ENCODE measurements at regions not wholly inside any gene's neighbourhood (a gene's known extent, or its start where the extent isn't known, plus 50 kb on each side); places are given as distances from the start of the nearest gene placed in this dataset.
"Not testable (repeated sequence)": the region's sequence is repeated elsewhere in the genome, so short reads cannot be mapped to it uniquely, and the experiment has no call there.

DNA sequence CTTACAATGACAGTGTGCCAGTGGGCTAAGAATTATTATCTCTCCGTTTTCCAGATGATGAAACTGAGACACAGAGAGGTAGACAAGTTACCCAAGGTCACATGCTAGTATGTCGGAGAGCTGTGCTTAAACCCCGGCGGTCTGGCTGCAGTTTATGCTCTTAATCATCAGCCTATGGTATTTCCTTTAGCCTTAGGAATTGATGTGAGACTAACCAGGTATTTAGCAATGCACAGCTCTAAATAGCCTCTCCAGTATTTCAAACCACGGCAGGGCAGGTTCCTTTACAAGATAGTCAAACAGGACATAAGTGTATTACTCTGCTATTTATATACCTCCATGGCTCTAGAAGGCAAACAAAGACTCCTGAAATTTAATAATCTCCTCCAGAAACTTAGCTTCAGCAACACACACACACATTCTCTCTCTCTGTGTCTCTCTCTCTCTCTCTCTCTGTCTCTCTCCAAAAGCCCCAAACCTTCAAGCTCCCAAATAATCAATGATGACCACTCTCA is 142.0 kb upstream of the ZNF217 start:
- no peak for DNase-seq
- TF ChIP-seq, protein P1, sequence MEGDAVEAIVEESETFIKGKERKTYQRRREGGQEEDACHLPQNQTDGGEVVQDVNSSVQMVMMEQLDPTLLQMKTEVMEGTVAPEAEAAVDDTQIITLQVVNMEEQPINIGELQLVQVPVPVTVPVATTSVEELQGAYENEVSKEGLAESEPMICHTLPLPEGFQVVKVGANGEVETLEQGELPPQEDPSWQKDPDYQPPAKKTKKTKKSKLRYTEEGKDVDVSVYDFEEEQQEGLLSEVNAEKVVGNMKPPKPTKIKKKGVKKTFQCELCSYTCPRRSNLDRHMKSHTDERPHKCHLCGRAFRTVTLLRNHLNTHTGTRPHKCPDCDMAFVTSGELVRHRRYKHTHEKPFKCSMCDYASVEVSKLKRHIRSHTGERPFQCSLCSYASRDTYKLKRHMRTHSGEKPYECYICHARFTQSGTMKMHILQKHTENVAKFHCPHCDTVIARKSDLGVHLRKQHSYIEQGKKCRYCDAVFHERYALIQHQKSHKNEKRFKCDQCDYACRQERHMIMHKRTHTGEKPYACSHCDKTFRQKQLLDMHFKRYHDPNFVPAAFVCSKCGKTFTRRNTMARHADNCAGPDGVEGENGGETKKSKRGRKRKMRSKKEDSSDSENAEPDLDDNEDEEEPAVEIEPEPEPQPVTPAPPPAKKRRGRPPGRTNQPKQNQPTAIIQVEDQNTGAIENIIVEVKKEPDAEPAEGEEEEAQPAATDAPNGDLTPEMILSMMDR (IDR thresholded peaks at IDR 0.05) = no peak
- TF ChIP-seq POLR2A (IDR thresholded peaks at IDR 0.05) = no peak
- WGBS, 4 donors = 26 to 42% (median 35%) methylated on average over 5 of the region's 5 CpGs
- no peak overlapping the region for H3K27ac ChIP-seq
- peaks cover 0 to 16% of the 10 kb centered on the region in 2 donors for H3K4me1 ChIP-seq (replicated peaks in 1 of 2)
- H3K27me3 ChIP-seq = no peaks in the 10 kb centered on the region
- no peak overlapping the region for H3K4me3 ChIP-seq
- intact Hi-C loops (cut with DNase I) = no loop called here
- no peaks in the 10 kb centered on the region for H3K36me3 ChIP-seq (replicated peaks in 1 of 2)
- no peaks in the 10 kb centered on the region for H3K9me3 ChIP-seq (replicated peaks in 1 of 3)

GRCh38 chr20:53734006-53734688 is 140.5 kb upstream of the ZNF217 start:
- Histone ChIP-seq H3K4me1 (replicated peaks in 1 of 2) (peaks cover 0 to 16% of the 10 kb centered on the region in 2 donors), H3K27me3 (no peaks in the 10 kb centered on the region), H3K4me3 (no peak overlapping the region), H3K27ac (no peak overlapping the region), H3K9me3 (replicated peaks in 1 of 3) (no peaks in the 10 kb centered on the region), H3K36me3 (replicated peaks in 1 of 2) (no peaks in the 10 kb centered on the region)
- intact Hi-C loops (cut with DNase I) = no loop called here
- 86 to 89% (median 88%) methylated on average over 7 of the region's 7 CpGs for WGBS, 4 donors
- DNase-seq = no peak
- TF ChIP-seq, protein P1 (IDR thresholded peaks at IDR 0.05) = no peak

GRCh38 chr20:53731595-53731994 is 138.0 kb upstream of the ZNF217 start:
- TF ChIP-seq, protein P1 (IDR thresholded peaks at IDR 0.05) = no peak
- no peak for TF ChIP-seq POLR2A (IDR thresholded peaks at IDR 0.05)
- intact Hi-C loops (cut with DNase I) = no loop called here
- Histone ChIP-seq H3K4me3 (no peak overlapping the region), H3K36me3 (replicated peaks in 1 of 2) (no peaks in the 10 kb centered on the region), H3K27ac (no peak overlapping the region), H3K9me3 (replicated peaks in 1 of 3) (no peaks in the 10 kb centered on the region), H3K27me3 (no peaks in the 10 kb centered on the region), H3K4me1 (replicated peaks in 1 of 2) (peaks cover 0 to 6% of the 10 kb centered on the region in 2 donors)
- WGBS, 4 donors = 81 to 94% (median 88%) methylated on average over 2 of the region's 2 CpGs
- DNase-seq = no peak

GRCh38 chr20:53728359-53728758 is 134.7 kb upstream of the ZNF217 start:
- TF ChIP-seq, protein P1 (IDR thresholded peaks at IDR 0.05) = no peak
- TF ChIP-seq POLR2A (IDR thresholded peaks at IDR 0.05) = no peak
- H3K4me3 ChIP-seq = no peak overlapping the region
- H3K36me3 ChIP-seq (replicated peaks in 1 of 2) = no peaks in the 10 kb centered on the region
- no peak for DNase-seq
- no peak overlapping the region for H3K27ac ChIP-seq
- no peaks in the 10 kb centered on the region for H3K27me3 ChIP-seq
- 76 to 96% (median 85%) methylated on average over 1 of the region's 1 CpG for WGBS, 4 donors
- no peaks in the 10 kb centered on the region for H3K9me3 ChIP-seq (replicated peaks in 1 of 3)
- intact Hi-C loops (cut with DNase I) = no loop called here
- H3K4me1 ChIP-seq (replicated peaks in 1 of 2) = no peaks in the 10 kb centered on the region

GRCh38 chr20:53727239-53727638 is 133.6 kb upstream of the ZNF217 start:
- DNase-seq; H3K36me3 ChIP-seq (replicated peaks in 1 of 2); intact Hi-C loops (cut with DNase I); H3K9me3 ChIP-seq (replicated peaks in 1 of 3); H3K4me1 ChIP-seq (replicated peaks in 1 of 2); H3K27me3 ChIP-seq; H3K27ac ChIP-seq; H3K4me3 ChIP-seq: not testable (repeated sequence)
- WGBS, 4 donors = 69 to 84% (median 73%) methylated on average over 4 of the region's 4 CpGs

Data from adrenal gland (tissue), 9 donors.